GM12878 (cell line): ENCODE measurements at regions not wholly inside any gene's neighbourhood (a gene's known extent, or its start where the extent isn't known, plus 50 kb on each side); places are given as distances from the start of the nearest gene placed in this dataset.
"Not testable (repeated sequence)": the region's sequence is repeated elsewhere in the genome, so short reads cannot be mapped to it uniquely, and the experiment has no call there.

Experiments used
- ATAC-seq: fragments of 200-7000 bp; cut with Tn5 transposase; 3 replicates; pipeline ENCODE4 v1.9.1; 2020; ENCODE audit warnings: mild to moderate bottlenecking, moderate library complexity
- BruUV-seq: library from RNA; stranded (reverse); fragments of 400-500 nt; replicated peaks from 2 replicates; lab custom pipeline; 2021; lab: Mats Ljungman, UMichigan
- CTCF ChIA-PET: fragments of 300-600 bp; sonication (Branson Sonifier 250); formaldehyde crosslinking; extraction: SDS; loops from one replicate; lab custom pipeline; 2021; ENCODE audit warnings: inconsistent platforms; lab: Yijun Ruan, JAX
- POLR2A ChIA-PET: fragments of 350-600 bp; formaldehyde crosslinking; extraction: SDS; loops from one replicate; lab custom pipeline; 2021; ENCODE audit warnings: inconsistent platforms; lab: Charles Lee
- RAD21 ChIA-PET: fragments of 300-600 bp; sonication (Branson Sonifier 250); formaldehyde crosslinking; loops from one replicate; lab custom pipeline; 2023; ENCODE audit warnings: antibody characterized with exemption; ENCODE audit not compliant: unreplicated experiment; lab: Charles Lee
- SMC1A ChIA-PET: fragments of 300-600 bp; sonication (Branson Sonifier 250); formaldehyde crosslinking; loops from one replicate; lab custom pipeline; 2023; ENCODE audit not compliant: unreplicated experiment, uncharacterized antibody; lab: Charles Lee
- DNase-seq: peaks from one replicate; pipeline ENCODE4 v3.0.0-alpha.2; 2011; ENCODE audit warnings: low read depth, low spot score
- FAIRE-seq: peaks from 3 replicates; lab custom pipeline; 2011; peaks lifted over from hg19 to GRCh38; lab: Jason Lieb, UNC
- H2AFZ ChIP-seq: 2 replicates; pipeline ENCODE4 v1.6.0; 2011; ENCODE audit warnings: low read depth, low read length, control low read depth; ENCODE audit not compliant: control insufficient read depth
- H3K27ac ChIP-seq: 2 replicates; pipeline ENCODE4 v1.5.1; 2011; ENCODE audit warnings: control low read depth; ENCODE audit not compliant: control insufficient read depth, insufficient read depth
- H3K27me3 ChIP-seq, 2 experiments: replicated peaks in 1 of 2; 2 replicates each; pipeline versions ENCODE4 v1.6.0 to v1.6.1; 2011; ENCODE audit warnings: low read length in 1 of 2; ENCODE audit not compliant: control insufficient read depth in 2 of 2, insufficient read depth in 2 of 2
- H3K36me3 ChIP-seq, 2 experiments: 2 replicates each; pipeline ENCODE4 v1.5.1; 2011; ENCODE audit warnings: low read length in 1 of 2; ENCODE audit not compliant: control insufficient read depth in 2 of 2, insufficient read depth in 2 of 2
- H3K4me1 ChIP-seq: 2 replicates; pipeline ENCODE4 v1.6.1; 2011; ENCODE audit warnings: mild to moderate bottlenecking, low read length, moderate library complexity, mixed read lengths; ENCODE audit not compliant: control insufficient read depth, insufficient read depth
- H3K4me2 ChIP-seq: 2 replicates; pipeline ENCODE4 v1.6.0; 2011; ENCODE audit warnings: control low read depth; ENCODE audit not compliant: control insufficient read depth, insufficient read depth
- H3K4me3 ChIP-seq: fragments of 200-600 bp; sonication (generic); 2 replicates; pipeline ENCODE4 v1.5.1; 2016
- H3K79me2 ChIP-seq: 2 replicates; pipeline ENCODE4 v1.6.0; 2011; ENCODE audit warnings: low read length; ENCODE audit not compliant: control insufficient read depth, insufficient read depth
- H3K9ac ChIP-seq: 2 replicates; pipeline ENCODE4 v1.8.0; 2011; ENCODE audit warnings: low read length, control low read depth, mixed read lengths; ENCODE audit not compliant: control insufficient read depth, insufficient read depth
- H3K9me3 ChIP-seq: replicated peaks from 3 replicates; pipeline ENCODE4 v1.5.1; 2011; ENCODE audit warnings: mild to moderate bottlenecking, low read length; ENCODE audit not compliant: control insufficient read depth, insufficient read depth
- H4K20me1 ChIP-seq: 2 replicates; pipeline ENCODE4 v1.6.0; 2011; ENCODE audit not compliant: control insufficient read depth, insufficient read depth
- CTCF ChIP-seq, 3 experiments: IDR thresholded peaks in 2 of 3; conservative IDR thresholded peaks in 1 of 3; 2 replicates each; pipeline ENCODE4 v1.5.1; 2011; ENCODE audit warnings: low read depth in 3 of 3, low read length in 3 of 3, mild to moderate bottlenecking in 3 of 3, control low read depth in 2 of 3, moderate library complexity in 2 of 3, inconsistent platforms in 1 of 3, mixed read lengths in 1 of 3; ENCODE audit not compliant: control insufficient read depth in 2 of 3, insufficient read depth in 1 of 3; ENCODE audit errors: extremely low read depth in 1 of 3
- EED ChIP-seq: sonication (generic); IDR thresholded peaks from 2 replicates; pipeline ENCODE4 v1.6.1; 2016; ENCODE audit warnings: antibody characterized with exemption, low read depth
- ELK1 ChIP-seq: IDR thresholded peaks from 2 replicates; pipeline ENCODE4 v1.6.1; 2012; ENCODE audit warnings: low read depth, low read length, improper control_type of control experiment
- ZNF274 ChIP-seq: IDR thresholded peaks from one replicate; pipeline ENCODE4 v1.8.0; 2011; ENCODE audit not compliant: insufficient read length, insufficient read depth
- WGBS: methylation state at CpG from one replicate; pipeline ENCODE4 v1.1.6; 2016; ENCODE audit warnings: low lambda C conversion rate; ENCODE audit not compliant: insufficient replicate concordance, insufficient coverage; ENCODE audit errors: missing lambda C conversion rate; 5-methylcytosine and 5-hydroxymethylcytosine counted together
- in situ Hi-C: fragments of 300-500 bp; cut with MboI; formaldehyde crosslinking; loops from 9 replicates; pipeline ENCODE4 v1.14.3; 2018; ENCODE audit warnings: mixed read lengths
- intact Hi-C: fragments of 100-400 bp; cut with micrococcal nuclease; formaldehyde crosslinking; loops from one replicate; pipeline ENCODE4 v1.14.2; 2022; ENCODE audit not compliant: unreplicated experiment

DNA sequence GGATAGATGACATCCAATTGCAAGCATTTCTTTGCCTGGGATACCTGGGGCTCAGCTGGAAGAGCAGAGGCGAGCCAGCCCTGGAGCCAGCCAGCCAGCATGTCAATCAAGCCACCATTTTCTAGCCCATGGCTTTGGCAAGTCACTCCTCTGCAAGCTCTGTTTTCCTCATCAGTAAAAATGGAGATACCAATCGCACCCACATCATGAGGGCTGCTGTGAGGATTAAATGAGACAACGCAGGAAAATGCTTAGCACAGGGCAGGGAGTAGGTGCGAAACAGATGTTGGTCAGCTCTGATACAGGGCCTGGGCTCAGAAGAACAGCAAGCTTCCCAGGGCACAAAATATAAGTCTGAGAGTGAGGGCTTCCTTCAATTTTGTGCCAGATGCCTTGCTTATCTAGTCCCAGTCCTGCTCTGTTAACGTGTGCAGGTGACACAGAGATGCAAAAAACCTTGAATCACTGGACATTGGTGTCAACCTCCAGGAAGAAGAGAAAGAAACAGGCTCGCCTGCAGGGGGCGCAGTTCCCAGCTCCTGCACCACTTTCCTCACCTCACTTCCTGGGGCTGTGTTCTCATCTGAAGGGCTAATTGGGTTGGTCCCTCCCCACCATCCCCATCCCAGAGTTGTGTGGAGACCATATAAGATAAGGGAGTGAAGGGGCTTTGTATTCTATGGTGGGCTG, 72.8 kb upstream of the CACUL1 start:
- Histone ChIP-seq H3K4me3 (no peak overlapping the region), H3K79me2 (no peaks in the 10 kb centered on the region), H3K9me3 (no peaks in the 10 kb centered on the region), H3K4me1 (no peaks in the 10 kb centered on the region), H3K36me3 (no peaks in the 10 kb centered on the region), H4K20me1 (no peaks in the 10 kb centered on the region), H2AFZ (no peak overlapping the region), H3K4me2 (no peak overlapping the region), H3K27me3 (no peaks in the 10 kb centered on the region; a peak in 2 of 4 replicates), H3K27ac (no peak overlapping the region), H3K9ac (no peak overlapping the region)
- TF ChIP-seq ELK1 (no peak), CTCF (IDR thresholded peaks at IDR 0.05 in 2 of 3, conservative IDR thresholded peaks at IDR 0.05 in 1 of 3; ENCODE audit: control insufficient read depth in 2 of 3, extremely low read depth in 1 of 3, insufficient read depth in 1 of 3, low read depth in 3 of 3, low read length in 3 of 3) (peak in 2 of 3 experiments; percentile 29 to 31; a peak in 1 of 6 replicates)
- ChIA-PET POLR2A (no interaction called here), SMC1A (no interaction called here), RAD21 (no interaction called here), CTCF (interaction anchor here (0.9 to 1.6 kb wide), 2 partner anchors 11 to 23 kb away, joined by 3 to 5 read pairs; no protein-coding TSS in a partner anchor)
- in situ Hi-C loops: no loop called here
- no peak for DNase-seq
- no peak for ATAC-seq
- 42% methylated on average over 7 of the region's 7 CpGs for WGBS
- intact Hi-C loops: no loop called here
- no peak for FAIRE-seq
- BruUV-seq: no TSS peak

GRCh38 chr10:118832241-118832651, 77.5 kb upstream of the CACUL1 start:
- Histone ChIP-seq H3K9ac (no peak overlapping the region), H3K4me2 (no peak overlapping the region), H3K27me3 (no peaks in the 10 kb centered on the region; a peak in 3 of 4 replicates), H3K27ac (no peak overlapping the region), H2AFZ (no peak overlapping the region), H3K36me3 (no peaks in the 10 kb centered on the region), H3K9me3 (no peaks in the 10 kb centered on the region), H3K4me1 (no peaks in the 10 kb centered on the region), H4K20me1 (no peaks in the 10 kb centered on the region), H3K4me3 (no peak overlapping the region), H3K79me2 (no peaks in the 10 kb centered on the region)
- in situ Hi-C loops: no loop called here
- ChIA-PET POLR2A (no interaction called here), SMC1A (no interaction called here), RAD21 (no interaction called here), CTCF (no interaction called here)
- intact Hi-C loops: no loop called here
- DNase-seq (no peak), FAIRE-seq (no peak), ATAC-seq (no peak)
- no peak for TF ChIP-seq EED
- no peak for TF ChIP-seq ZNF274
- WGBS: 48% methylated on average over 7 of the region's 7 CpGs
- no TSS peak for BruUV-seq

GRCh38 chr10:118834370-118834769, 79.6 kb upstream of the CACUL1 start:
- BruUV-seq, H3K4me3 ChIP-seq, in situ Hi-C loops, SMC1A ChIA-PET, CTCF ChIA-PET, H4K20me1 ChIP-seq, H3K9me3 ChIP-seq, DNase-seq, RAD21 ChIA-PET, FAIRE-seq, H3K4me1 ChIP-seq, H3K9ac ChIP-seq, H3K79me2 ChIP-seq, POLR2A ChIA-PET, H2AFZ ChIP-seq, intact Hi-C loops, H3K36me3 ChIP-seq, H3K4me2 ChIP-seq, H3K27me3 ChIP-seq, H3K27ac ChIP-seq, ATAC-seq: not testable (repeated sequence)
- WGBS: 26% methylated on average over 4 of the region's 5 CpGs
